Occipital lobe (tissue), 1 donor: ENCODE measurements at regions not wholly inside any gene's neighbourhood (a gene's known extent, or its start where the extent isn't known, plus 50 kb on each side); places are given as distances from the start of the nearest gene placed in this dataset.

Source experiments
- DNase-seq: peaks from one replicate; lab custom pipeline; 2025; lab: John Stamatoyannopoulos, UW

- DNase-seq = no peak
Observed at GRCh38 chr6:40340957-40341356, 246.2 kb downstream of the LRFN2 start.

GRCh38 chr6:40340196-40340595 is 247.0 kb downstream of the LRFN2 start:
- DNase-seq = no peak

GRCh38 chr6:40338306-40338705 is 248.9 kb downstream of the LRFN2 start:
- DNase-seq = no peak

GRCh38 chr6:40336940-40337760 is 250.0 kb downstream of the LRFN2 start:
- DNase-seq = no peak

GRCh38 chr6:40336296-40336695 is 250.9 kb downstream of the LRFN2 start:
- no peak for DNase-seq

GRCh38 chr6:40334496-40335270 is 252.5 kb downstream of the LRFN2 start:
- no peak for DNase-seq

GRCh38 chr6:40331545-40331944 is 255.6 kb downstream of the LRFN2 start:
- DNase-seq = no peak

GRCh38 chr6:40330301-40330721 is 256.9 kb downstream of the LRFN2 start:
- no peak for DNase-seq

GRCh38 chr6:40328986-40329545 is 258.1 kb downstream of the LRFN2 start:
- no peak for DNase-seq

GRCh38 chr6:40328386-40328985 is 258.7 kb downstream of the LRFN2 start:
- DNase-seq = no peak

GRCh38 chr6:40326714-40327421 is 260.3 kb downstream of the LRFN2 start:
- peak; percentile 23 for DNase-seq

- DNase-seq = no peak
Observed at GRCh38 chr6:40325791-40326190, 261.4 kb downstream of the LRFN2 start.

GRCh38 chr6:40325041-40325440 is 262.1 kb downstream of the LRFN2 start:
- DNase-seq = no peak

- no peak for DNase-seq
Observed at GRCh38 chr6:40323881-40324634, 263.1 kb downstream of the LRFN2 start.

- DNase-seq = no peak
Observed at GRCh38 chr6:40322336-40322735, 264.8 kb downstream of the LRFN2 start.

- no peak for DNase-seq
Observed at GRCh38 chr6:40321616-40322015, 265.5 kb downstream of the LRFN2 start.

- no peak for DNase-seq
Observed at GRCh38 chr6:40320947-40321346, 266.2 kb downstream of the LRFN2 start.

GRCh38 chr6:40320441-40320840 is 266.7 kb downstream of the LRFN2 start:
- no peak for DNase-seq

GRCh38 chr6:40319124-40319523 is 268.0 kb downstream of the LRFN2 start:
- no peak for DNase-seq

GRCh38 chr6:40315060-40315459 is 272.1 kb downstream of the LRFN2 start:
- DNase-seq = no peak

GRCh38 chr6:40313582-40313981 is 273.6 kb downstream of the LRFN2 start:
- DNase-seq = no peak
